LNCaP clone FGC (cell line): ENCODE measurements at regions not wholly inside any gene's neighbourhood (a gene's known extent, or its start where the extent isn't known, plus 50 kb on each side); places are given as distances from the start of the nearest gene placed in this dataset.

Experiments used
- DNase-seq: peaks from one replicate; pipeline ENCODE4 v3.0.0-alpha.2; 2011; ENCODE audit warnings: low read depth
- H3K4me3 ChIP-seq: 2 replicates; pipeline ENCODE4 v1.5.1; 2011; ENCODE audit warnings: mild to moderate bottlenecking, low read depth, low read length, control low read depth
- CTCF ChIP-seq: IDR thresholded peaks from 2 replicates; pipeline ENCODE4 v1.5.1; 2012; ENCODE audit warnings: mild to moderate bottlenecking; ENCODE audit not compliant: control insufficient read depth, insufficient read depth; ENCODE audit errors: extremely low read depth

GRCh38 chr2:35858216-35858615 is 497.4 kb upstream of the CRIM1 start:
- no peak for TF ChIP-seq CTCF
- H3K4me3 ChIP-seq, result no peak overlapping the region
- DNase-seq, result no peak

- no peak for DNase-seq
- H3K4me3 ChIP-seq, result no peak overlapping the region
- no peak for TF ChIP-seq CTCF
Observed at GRCh38 chr2:35857498-35857897, 498.1 kb upstream of the CRIM1 start.

GRCh38 chr2:35831385-35831784 is 524.2 kb upstream of the CRIM1 start:
- DNase-seq, result no peak
- no peak for TF ChIP-seq CTCF
- no peak overlapping the region for H3K4me3 ChIP-seq

- H3K4me3 ChIP-seq, result no peak overlapping the region
- DNase-seq, result no peak
- no peak for TF ChIP-seq CTCF
Observed at GRCh38 chr2:35830833-35831232, 524.7 kb upstream of the CRIM1 start.

GRCh38 chr2:35827086-35827485 is 528.5 kb upstream of the CRIM1 start:
- no peak overlapping the region for H3K4me3 ChIP-seq
- DNase-seq, result no peak

GRCh38 chr2:35822716-35823115 is 532.9 kb upstream of the CRIM1 start:
- TF ChIP-seq CTCF, result no peak
- peak; percentile 1 for DNase-seq
- no peak overlapping the region for H3K4me3 ChIP-seq

More at GRCh38 chr2:35827086-35827485, 528.5 kb upstream of the CRIM1 start:
- TF ChIP-seq CTCF, result no peak

- no peak overlapping the region for H3K4me3 ChIP-seq
- no peak for TF ChIP-seq CTCF
- no peak for DNase-seq
Observed at GRCh38 chr2:35821675-35822074, 533.9 kb upstream of the CRIM1 start.
